H9 (cell line): ENCODE measurements at regions not wholly inside any gene's neighbourhood (a gene's known extent, or its start where the extent isn't known, plus 50 kb on each side); places are given as distances from the start of the nearest gene placed in this dataset.

Experiments
- DNase-seq: peaks from one replicate; pipeline ENCODE4 v3.0.0-alpha.2; 2017
- H2AFZ ChIP-seq: one replicate; pipeline ENCODE4 v1.6.1; 2013; ENCODE audit warnings: mild to moderate bottlenecking, low read length, control low read depth, moderate library complexity
- H2AK5ac ChIP-seq: 2 replicates; pipeline ENCODE4 v1.6.1; 2013; ENCODE audit warnings: low read length, control low read depth, mixed read lengths; ENCODE audit not compliant: insufficient read length
- H2BK120ac ChIP-seq: one replicate; pipeline ENCODE4 v1.6.1; 2013; ENCODE audit warnings: low read depth, mild to moderate bottlenecking, low read length, control low read depth, inconsistent platforms; ENCODE audit not compliant: poor library complexity, severe bottlenecking
- H2BK12ac ChIP-seq: 2 replicates; pipeline ENCODE4 v1.6.1; 2013; ENCODE audit warnings: low read length, control low read depth, mixed read lengths, low read depth; ENCODE audit not compliant: insufficient read length
- H2BK15ac ChIP-seq: 2 replicates; pipeline ENCODE4 v1.6.1; 2013; ENCODE audit warnings: low read depth, low read length, control low read depth
- H2BK20ac ChIP-seq: one replicate; pipeline ENCODE4 v1.6.1; 2013; ENCODE audit warnings: low read depth, mild to moderate bottlenecking, low read length, control low read depth, inconsistent platforms; ENCODE audit not compliant: poor library complexity, severe bottlenecking
- H2BK5ac ChIP-seq: 2 replicates; pipeline ENCODE4 v1.6.1; 2013; ENCODE audit warnings: low read length, control low read depth, mixed read lengths; ENCODE audit not compliant: insufficient read length
- H3K14ac ChIP-seq: 2 replicates; pipeline ENCODE4 v1.6.1; 2013; ENCODE audit warnings: low read length, control low read depth; ENCODE audit not compliant: insufficient read depth
- H3K18ac ChIP-seq: 2 replicates; pipeline ENCODE4 v1.6.1; 2013; ENCODE audit warnings: low read depth, mild to moderate bottlenecking, mixed read lengths, low read length, control low read depth; ENCODE audit not compliant: insufficient read length
- H3K23ac ChIP-seq: 2 replicates; pipeline ENCODE4 v1.6.1; 2013; ENCODE audit warnings: low read length, control low read depth, mixed read lengths, low read depth; ENCODE audit not compliant: insufficient read length
- H3K23me2 ChIP-seq: 2 replicates; pipeline ENCODE4 v1.6.1; 2013; ENCODE audit warnings: low read depth, mild to moderate bottlenecking, mixed read lengths, low read length, control low read depth; ENCODE audit not compliant: insufficient read length, poor library complexity, severe bottlenecking
- H3K27ac ChIP-seq: 2 replicates; pipeline ENCODE4 v1.5.1; 2013; ENCODE audit warnings: low read length, control low read depth, mixed read lengths, low read depth; ENCODE audit not compliant: insufficient read length
- H3K27me3 ChIP-seq: 2 replicates; pipeline ENCODE4 v1.6.1; 2013; ENCODE audit warnings: low read length, control low read depth, inconsistent platforms; ENCODE audit not compliant: insufficient read depth
- H3K4ac ChIP-seq: 2 replicates; pipeline ENCODE4 v1.6.1; 2013; ENCODE audit warnings: low read depth, mild to moderate bottlenecking, control low read depth, inconsistent platforms, low read length, moderate library complexity
- H3K4me1 ChIP-seq: 2 replicates; pipeline ENCODE4 v1.6.1; 2013; ENCODE audit warnings: low read length, control low read depth, inconsistent platforms; ENCODE audit not compliant: insufficient read depth
- H3K4me2 ChIP-seq: 2 replicates; pipeline ENCODE4 v1.6.1; 2013; ENCODE audit warnings: low read length, control low read depth, mixed read lengths; ENCODE audit not compliant: insufficient read length, insufficient read depth
- H3K56ac ChIP-seq: 2 replicates; pipeline ENCODE4 v1.6.1; 2013; ENCODE audit warnings: low read depth, mild to moderate bottlenecking, mixed read lengths, low read length, control low read depth; ENCODE audit not compliant: insufficient read length
- H3K79me1 ChIP-seq: 2 replicates; pipeline ENCODE4 v1.6.1; 2013; ENCODE audit warnings: low read depth, mild to moderate bottlenecking, moderate library complexity, low read length, control low read depth, inconsistent platforms; ENCODE audit not compliant: insufficient read depth, poor library complexity, severe bottlenecking
- H3K79me2 ChIP-seq: 2 replicates; pipeline ENCODE4 v1.6.1; 2013; ENCODE audit warnings: low read length, control low read depth, inconsistent platforms; ENCODE audit not compliant: insufficient read depth
- H3K9ac ChIP-seq: 2 replicates; pipeline ENCODE4 v1.6.1; 2013; ENCODE audit warnings: low read length, control low read depth, mixed read lengths; ENCODE audit not compliant: insufficient read length; ENCODE audit errors: extremely low read depth
- H3K9me3 ChIP-seq: one replicate; pipeline ENCODE4 v1.6.1; 2013; ENCODE audit warnings: low read depth, low read length, inconsistent platforms; ENCODE audit not compliant: control insufficient read depth
- H3T11ph ChIP-seq: one replicate; pipeline ENCODE4 v1.6.1; 2013; ENCODE audit warnings: mild to moderate bottlenecking, low read length, control low read depth, inconsistent platforms
- H4K20me1 ChIP-seq: one replicate; pipeline ENCODE4 v1.6.1; 2013; ENCODE audit not compliant: control insufficient read depth, insufficient read length, insufficient read depth
- H4K5ac ChIP-seq: 2 replicates; pipeline ENCODE4 v1.6.1; 2013; ENCODE audit warnings: low read depth, mild to moderate bottlenecking, mixed read lengths, low read length, control low read depth; ENCODE audit not compliant: insufficient read length
- H4K8ac ChIP-seq: replicated peaks from 2 replicates; pipeline ENCODE4 v1.6.1; 2013; ENCODE audit warnings: low read length, control low read depth, mixed read lengths, low read depth; ENCODE audit not compliant: insufficient read length
- H4K91ac ChIP-seq: 2 replicates; pipeline ENCODE4 v1.6.1; 2013; ENCODE audit warnings: low read depth, mild to moderate bottlenecking, moderate library complexity, mixed read lengths, low read length, control low read depth; ENCODE audit not compliant: insufficient read length
- H3K27ac Mint-ChIP-seq, 3 experiments: 2 replicates in 2 of 3; 3 replicates in 1 of 3; pipeline ENCODE4 v1.8.0; 2020 to 2021; ENCODE audit warnings: mixed read lengths in 3 of 3, mild to moderate bottlenecking in 1 of 3, moderate library complexity in 1 of 3
- H3K27me3 Mint-ChIP-seq: 2 replicates; pipeline ENCODE4 v1.8.0; 2021; ENCODE audit warnings: low read depth, mild to moderate bottlenecking, moderate library complexity, mixed read lengths
- H3K36me3 Mint-ChIP-seq, 3 experiments: 2 replicates in 2 of 3; 3 replicates in 1 of 3; pipeline ENCODE4 v1.8.0; 2020 to 2021; ENCODE audit warnings: low read depth in 3 of 3, mixed read lengths in 3 of 3; ENCODE audit not compliant: insufficient read depth in 1 of 3
- H3K4me1 Mint-ChIP-seq, 2 experiments: 2 replicates each; pipeline ENCODE4 v1.8.0; 2020; ENCODE audit warnings: mixed read lengths in 2 of 2
- H3K4me3 Mint-ChIP-seq, 2 experiments: 2 replicates in 1 of 2; 3 replicates in 1 of 2; pipeline ENCODE4 v1.8.0; 2020 to 2021; ENCODE audit warnings: mild to moderate bottlenecking in 2 of 2, mixed read lengths in 2 of 2, moderate library complexity in 1 of 2
- H3K9me3 Mint-ChIP-seq, 2 experiments: 2 replicates in 1 of 2; 3 replicates in 1 of 2; pipeline ENCODE4 v1.8.0; 2020; ENCODE audit warnings: mild to moderate bottlenecking in 2 of 2, mixed read lengths in 2 of 2, moderate library complexity in 1 of 2
- WGBS: extraction: QIAGEN DNeasy Blood & Tissue Kit; methylation state at CpG from one replicate; pipeline ENCODE4 v1.1.7; 2013; ENCODE audit warnings: missing lambda C conversion rate, low lambda C conversion rate, mixed read lengths; ENCODE audit not compliant: insufficient read length; ENCODE audit errors: extremely low coverage; 5-methylcytosine and 5-hydroxymethylcytosine counted together
- TF ChIP-seq, protein P1 (sequence below): fragments of 200-600 bp; sonication (generic); conservative IDR thresholded peaks from 3 replicates; pipeline ENCODE4 v1.8.0; 2021; ENCODE audit warnings: antibody characterized with exemption, mild to moderate bottlenecking

DNA sequence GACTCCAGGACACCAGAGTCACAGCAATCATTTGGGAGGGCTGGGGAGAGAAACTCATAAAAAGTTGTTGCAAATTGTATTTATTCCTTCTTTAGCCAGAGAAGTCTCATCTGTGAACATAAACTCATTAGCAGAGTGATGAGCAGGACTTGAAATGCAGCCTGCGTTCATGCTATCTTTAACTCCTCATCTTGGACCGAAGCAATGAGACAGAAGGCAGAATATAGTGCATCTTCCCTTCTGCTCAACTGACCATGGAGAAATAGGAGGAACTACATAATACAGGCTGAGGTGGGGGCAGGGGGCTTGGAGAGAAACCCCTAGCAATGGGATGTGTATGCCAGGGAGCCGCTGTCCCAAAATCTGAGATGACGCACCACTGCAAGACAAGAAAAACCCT, 121.8 kb upstream of the AJAP1 start:
- no peaks in the 10 kb centered on the region for H3K36me3 Mint-ChIP-seq

More for the DNA sequence above, 121.8 kb upstream of the AJAP1 start:
- H3T11ph ChIP-seq: no peak overlapping the region
- no peak overlapping the region for H3K9ac ChIP-seq
- no peak overlapping the region for H4K91ac ChIP-seq
- Mint-ChIP-seq H3K4me1 (peaks cover 9 to 11% of the 10 kb centered on the region in 2 experiments), H3K4me3 (no peak overlapping the region), H3K9me3 (peaks cover 13 to 14% of the 10 kb centered on the region in 2 experiments), H3K27ac (no peak overlapping the region), H3K27me3 (peaks cover 18% of the 10 kb centered on the region)
- H3K79me2 ChIP-seq: no peaks in the 10 kb centered on the region
- H3K79me1 ChIP-seq: no peaks in the 10 kb centered on the region
- WGBS: no CpG with 5 or more reads among the region's 4 CpGs
- no peak overlapping the region for H3K56ac ChIP-seq
- no peak overlapping the region for H3K14ac ChIP-seq
- H3K18ac ChIP-seq: no peak overlapping the region
- no peak overlapping the region for H3K23ac ChIP-seq
- peaks cover 3% of the 10 kb centered on the region for H4K20me1 ChIP-seq
- no peak overlapping the region for H4K5ac ChIP-seq
- no peak overlapping the region for H3K4me2 ChIP-seq
- no peak overlapping the region for H2BK12ac ChIP-seq
- no peak overlapping the region for H2BK20ac ChIP-seq
- H3K4me1 ChIP-seq: no peaks in the 10 kb centered on the region
- no peak overlapping the region for H2BK15ac ChIP-seq
- H3K4ac ChIP-seq: no peak overlapping the region
- no peak overlapping the region for H2BK120ac ChIP-seq
- H3K23me2 ChIP-seq: no peaks in the 10 kb centered on the region
- DNase-seq: no peak
- H2AK5ac ChIP-seq: no peak overlapping the region
- TF ChIP-seq, protein P1, sequence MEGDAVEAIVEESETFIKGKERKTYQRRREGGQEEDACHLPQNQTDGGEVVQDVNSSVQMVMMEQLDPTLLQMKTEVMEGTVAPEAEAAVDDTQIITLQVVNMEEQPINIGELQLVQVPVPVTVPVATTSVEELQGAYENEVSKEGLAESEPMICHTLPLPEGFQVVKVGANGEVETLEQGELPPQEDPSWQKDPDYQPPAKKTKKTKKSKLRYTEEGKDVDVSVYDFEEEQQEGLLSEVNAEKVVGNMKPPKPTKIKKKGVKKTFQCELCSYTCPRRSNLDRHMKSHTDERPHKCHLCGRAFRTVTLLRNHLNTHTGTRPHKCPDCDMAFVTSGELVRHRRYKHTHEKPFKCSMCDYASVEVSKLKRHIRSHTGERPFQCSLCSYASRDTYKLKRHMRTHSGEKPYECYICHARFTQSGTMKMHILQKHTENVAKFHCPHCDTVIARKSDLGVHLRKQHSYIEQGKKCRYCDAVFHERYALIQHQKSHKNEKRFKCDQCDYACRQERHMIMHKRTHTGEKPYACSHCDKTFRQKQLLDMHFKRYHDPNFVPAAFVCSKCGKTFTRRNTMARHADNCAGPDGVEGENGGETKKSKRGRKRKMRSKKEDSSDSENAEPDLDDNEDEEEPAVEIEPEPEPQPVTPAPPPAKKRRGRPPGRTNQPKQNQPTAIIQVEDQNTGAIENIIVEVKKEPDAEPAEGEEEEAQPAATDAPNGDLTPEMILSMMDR: no peak
- H4K8ac ChIP-seq: no peak overlapping the region
- H2BK5ac ChIP-seq: no peak overlapping the region
- H2AFZ ChIP-seq: no peak overlapping the region
- H3K9me3 ChIP-seq: no peaks in the 10 kb centered on the region
- H3K27me3 ChIP-seq: no peaks in the 10 kb centered on the region
- no peak overlapping the region for H3K27ac ChIP-seq
